ENCODE measurements at regions not wholly inside any gene's neighbourhood (a gene's known extent, or its start where the extent isn't known, plus 50 kb on each side); places are given as distances from the start of the nearest gene placed in this dataset.

DNA sequence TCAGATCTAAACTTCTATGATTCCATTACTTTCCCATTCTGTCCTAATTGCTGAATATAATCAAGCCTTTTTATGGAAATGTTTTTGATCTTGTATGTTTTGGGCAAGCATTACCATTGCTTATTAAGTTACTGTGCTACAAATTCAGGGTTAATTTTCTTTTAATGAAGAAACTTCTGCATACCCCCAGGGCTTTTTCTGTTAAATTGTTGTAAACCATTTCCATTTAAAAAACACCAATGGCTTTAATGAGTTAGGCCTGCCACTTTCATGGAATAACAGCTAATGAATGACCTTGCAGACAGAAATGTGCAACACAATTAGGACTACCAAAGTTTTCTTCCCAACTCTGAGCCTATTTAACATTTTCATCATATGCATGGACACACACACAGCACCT is 150.0 kb downstream of the DIPK2A start:
- TF ChIP-seq, protein P1, sequence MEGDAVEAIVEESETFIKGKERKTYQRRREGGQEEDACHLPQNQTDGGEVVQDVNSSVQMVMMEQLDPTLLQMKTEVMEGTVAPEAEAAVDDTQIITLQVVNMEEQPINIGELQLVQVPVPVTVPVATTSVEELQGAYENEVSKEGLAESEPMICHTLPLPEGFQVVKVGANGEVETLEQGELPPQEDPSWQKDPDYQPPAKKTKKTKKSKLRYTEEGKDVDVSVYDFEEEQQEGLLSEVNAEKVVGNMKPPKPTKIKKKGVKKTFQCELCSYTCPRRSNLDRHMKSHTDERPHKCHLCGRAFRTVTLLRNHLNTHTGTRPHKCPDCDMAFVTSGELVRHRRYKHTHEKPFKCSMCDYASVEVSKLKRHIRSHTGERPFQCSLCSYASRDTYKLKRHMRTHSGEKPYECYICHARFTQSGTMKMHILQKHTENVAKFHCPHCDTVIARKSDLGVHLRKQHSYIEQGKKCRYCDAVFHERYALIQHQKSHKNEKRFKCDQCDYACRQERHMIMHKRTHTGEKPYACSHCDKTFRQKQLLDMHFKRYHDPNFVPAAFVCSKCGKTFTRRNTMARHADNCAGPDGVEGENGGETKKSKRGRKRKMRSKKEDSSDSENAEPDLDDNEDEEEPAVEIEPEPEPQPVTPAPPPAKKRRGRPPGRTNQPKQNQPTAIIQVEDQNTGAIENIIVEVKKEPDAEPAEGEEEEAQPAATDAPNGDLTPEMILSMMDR (conservative IDR thresholded peaks at IDR 0.05 in 1 of 2, IDR thresholded peaks at IDR 0.05 in 1 of 2; ENCODE audit: extremely low read depth in 1 of 2, insufficient read depth in 1 of 2, low read depth in 1 of 2, low read length in 2 of 2) = no peak
- TF ChIP-seq EZH2 (IDR thresholded peaks at IDR 0.05; ENCODE audit: borderline replicate concordance, low read length) = no peak
